Central memory CD8-positive, alpha-beta T cell (primary cell): ENCODE measurements at regions not wholly inside any gene's neighbourhood (a gene's known extent, or its start where the extent isn't known, plus 50 kb on each side); places are given as distances from the start of the nearest gene placed in this dataset.
"Not testable (repeated sequence)": the region's sequence is repeated elsewhere in the genome, so short reads cannot be mapped to it uniquely, and the experiment has no call there.

ENCODE experiments used
- ATAC-seq: fragments of 150-1000 bp; cut with Tn5 transposase; replicated peaks from 2 replicates; pipeline ENCODE4 v1.10.0; 2022; ENCODE audit warnings: mild to moderate bottlenecking, moderate FRiP score, moderate number of reproducible peaks; ENCODE audit not compliant: poor library complexity, severe bottlenecking; ENCODE audit errors: extremely low read depth
- DNase-seq, 2 donors: peaks; one replicate each; pipeline ENCODE4 v3.0.0; 2021; ENCODE audit warnings: low spot score in 2 of 2
- H3K27ac Mint-ChIP-seq: one replicate; pipeline ENCODE4 v1.8.0; 2022; ENCODE audit warnings: low read depth, mild to moderate bottlenecking, moderate library complexity, mixed read lengths
- H3K27me3 Mint-ChIP-seq: one replicate; pipeline ENCODE4 v1.8.0; 2022; ENCODE audit warnings: mixed read lengths
- H3K36me3 Mint-ChIP-seq: one replicate; pipeline ENCODE4 v1.8.0; 2022; ENCODE audit warnings: mild to moderate bottlenecking, moderate library complexity, mixed read lengths; ENCODE audit not compliant: insufficient read depth
- H3K4me1 Mint-ChIP-seq: one replicate; pipeline ENCODE4 v1.8.0; 2022; ENCODE audit warnings: mixed read lengths
- H3K4me3 Mint-ChIP-seq: one replicate; pipeline ENCODE4 v1.8.0; 2022; ENCODE audit warnings: mild to moderate bottlenecking, moderate library complexity, mixed read lengths
- H3K9me3 Mint-ChIP-seq: one replicate; pipeline ENCODE4 v1.8.0; 2022; ENCODE audit warnings: mixed read lengths

DNA sequence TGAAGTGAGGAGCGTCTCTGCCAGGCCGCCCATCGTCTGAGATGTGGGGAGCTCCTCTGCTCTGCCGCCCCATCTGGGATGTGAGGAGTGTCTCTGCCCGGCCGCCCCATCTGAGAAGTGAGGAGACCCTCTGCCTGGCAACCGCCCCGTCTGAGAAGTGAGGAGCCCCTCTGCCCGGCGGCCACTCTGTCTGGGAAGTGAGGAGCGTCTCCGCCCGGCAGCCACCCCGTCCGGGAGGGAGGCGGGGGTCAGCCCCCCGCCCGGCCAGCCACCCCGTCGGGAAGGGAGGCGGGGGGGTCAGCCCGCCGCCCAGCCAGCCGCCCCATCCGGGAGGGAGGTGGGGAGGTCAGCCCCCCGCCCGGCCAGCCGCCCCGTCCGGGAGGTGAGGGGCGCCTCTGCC, 77.6 kb upstream of the ADORA2B start:
- not testable (repeated sequence) for ATAC-seq, H3K36me3 Mint-ChIP-seq, H3K9me3 Mint-ChIP-seq, DNase-seq, H3K27me3 Mint-ChIP-seq, H3K27ac Mint-ChIP-seq, H3K4me3 Mint-ChIP-seq, H3K4me1 Mint-ChIP-seq

DNA sequence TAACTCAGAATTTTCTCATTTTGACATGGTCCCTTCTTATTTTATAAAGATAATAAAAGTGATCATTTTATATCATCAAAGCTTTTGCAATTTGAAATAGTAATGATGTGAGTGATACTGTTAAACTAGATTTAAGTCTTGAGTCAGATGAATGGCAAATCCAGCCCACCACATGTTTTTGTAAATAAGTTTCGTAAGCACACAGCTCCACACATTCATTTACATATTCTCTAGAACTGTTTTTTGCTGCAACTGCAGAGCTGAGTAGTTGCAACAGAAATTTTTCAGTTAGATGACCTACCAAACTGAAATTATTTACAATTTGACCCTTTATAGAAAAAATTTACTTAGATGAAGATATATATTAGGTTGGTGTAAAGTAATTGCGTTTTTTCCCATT, 75.1 kb upstream of the ADORA2B start:
- H3K27ac Mint-ChIP-seq, H3K4me1 Mint-ChIP-seq, H3K4me3 Mint-ChIP-seq, H3K36me3 Mint-ChIP-seq, DNase-seq, ATAC-seq, H3K9me3 Mint-ChIP-seq: not testable (repeated sequence)
- H3K27me3 Mint-ChIP-seq = peaks cover 19% of the 10 kb centered on the region

DNA sequence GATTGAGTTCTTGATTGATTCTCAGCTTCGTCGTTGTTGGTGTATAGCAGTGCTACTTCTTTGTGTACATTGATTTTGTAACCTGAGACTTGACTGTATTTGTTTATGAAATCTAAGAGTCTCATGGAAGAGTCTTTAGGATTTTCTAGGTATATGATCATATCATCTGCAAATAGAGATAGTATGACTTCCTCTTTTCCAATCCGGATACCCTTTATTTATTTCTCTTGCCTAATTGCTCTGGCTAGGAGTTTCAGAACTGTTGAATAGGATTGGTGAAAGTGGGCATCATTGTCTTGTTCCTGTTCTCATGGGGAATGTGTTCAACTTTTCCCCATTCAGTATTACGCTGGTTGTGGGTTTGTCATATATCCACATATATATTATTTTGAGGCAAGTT, 72.3 kb upstream of the ADORA2B start:
- H3K27ac Mint-ChIP-seq, H3K9me3 Mint-ChIP-seq, H3K4me3 Mint-ChIP-seq, H3K36me3 Mint-ChIP-seq, DNase-seq, ATAC-seq, H3K4me1 Mint-ChIP-seq: not testable (repeated sequence)
- H3K27me3 Mint-ChIP-seq = peaks cover 19% of the 10 kb centered on the region

DNA sequence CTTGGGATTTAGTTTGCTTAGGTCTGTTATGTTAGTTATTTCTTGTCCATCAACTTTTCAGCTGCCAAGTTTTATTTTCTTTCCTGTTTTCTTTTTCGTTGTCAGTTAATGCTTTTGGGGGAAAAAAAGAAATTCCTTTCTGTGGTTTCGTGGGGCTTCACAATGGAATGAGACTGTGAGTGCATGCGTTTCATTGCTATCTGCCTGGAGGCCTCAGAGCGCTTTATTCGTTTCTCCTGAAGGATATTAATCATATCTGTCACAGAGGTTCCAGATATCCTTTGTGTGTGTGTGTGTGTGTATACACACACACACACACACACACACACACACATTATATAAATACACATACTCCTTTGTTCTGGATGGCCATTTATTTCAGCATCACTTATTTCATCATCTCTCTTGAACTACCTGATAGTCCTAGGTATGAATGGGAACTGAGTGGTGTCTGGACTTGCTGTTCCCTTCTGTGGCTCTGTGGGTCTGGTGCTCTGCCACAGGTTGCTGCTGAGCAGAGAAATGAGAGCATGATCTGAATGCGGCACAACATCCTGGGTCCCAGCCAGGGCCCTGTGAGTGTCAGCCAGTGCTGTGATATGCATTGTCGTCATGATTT, 66.9 kb upstream of the ADORA2B start:
- H3K4me1 Mint-ChIP-seq, H3K36me3 Mint-ChIP-seq, H3K9me3 Mint-ChIP-seq, DNase-seq, H3K27me3 Mint-ChIP-seq, H3K27ac Mint-ChIP-seq, H3K4me3 Mint-ChIP-seq, ATAC-seq: not testable (repeated sequence)

DNA sequence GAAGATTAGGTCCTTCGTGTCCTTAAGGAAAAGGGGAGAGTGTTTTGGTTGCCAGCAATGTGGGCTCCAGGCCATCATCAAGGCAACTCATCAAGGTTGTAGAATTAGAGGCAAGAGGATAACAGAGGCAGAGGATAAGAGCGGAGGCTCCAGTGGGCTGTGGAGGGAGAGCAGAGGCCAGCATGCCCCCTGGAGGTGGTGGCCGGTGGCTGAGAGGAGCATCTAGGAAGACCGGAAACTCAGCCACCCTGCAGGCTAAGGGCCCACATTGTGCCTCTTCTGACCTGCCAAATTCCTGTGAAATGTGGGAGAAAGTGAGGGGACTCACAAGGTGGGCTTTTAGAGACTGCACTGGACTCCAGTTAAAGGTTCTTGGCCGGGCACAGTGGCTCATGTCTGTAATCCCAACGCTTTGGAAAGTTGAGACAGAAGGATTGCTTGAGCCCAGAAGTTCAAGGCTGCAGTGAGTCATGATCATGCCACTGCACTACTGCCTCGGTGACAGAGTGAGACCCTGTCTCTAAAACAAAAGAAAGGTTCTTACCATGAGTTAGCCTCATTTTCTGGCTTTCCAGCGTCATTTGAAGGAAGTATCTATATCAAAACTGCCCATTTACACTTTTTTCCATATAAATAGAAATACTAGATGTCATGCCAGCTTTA, 62.7 kb upstream of the ADORA2B start:
- Mint-ChIP-seq H3K27me3 (no peaks in the 10 kb centered on the region), H3K27ac (no peak overlapping the region), H3K4me3 (no peak overlapping the region), H3K36me3 (no peaks in the 10 kb centered on the region), H3K4me1 (peaks cover 10% of the 10 kb centered on the region), H3K9me3 (no peaks in the 10 kb centered on the region)
- DNase-seq (no peak), ATAC-seq (no peak)

DNA sequence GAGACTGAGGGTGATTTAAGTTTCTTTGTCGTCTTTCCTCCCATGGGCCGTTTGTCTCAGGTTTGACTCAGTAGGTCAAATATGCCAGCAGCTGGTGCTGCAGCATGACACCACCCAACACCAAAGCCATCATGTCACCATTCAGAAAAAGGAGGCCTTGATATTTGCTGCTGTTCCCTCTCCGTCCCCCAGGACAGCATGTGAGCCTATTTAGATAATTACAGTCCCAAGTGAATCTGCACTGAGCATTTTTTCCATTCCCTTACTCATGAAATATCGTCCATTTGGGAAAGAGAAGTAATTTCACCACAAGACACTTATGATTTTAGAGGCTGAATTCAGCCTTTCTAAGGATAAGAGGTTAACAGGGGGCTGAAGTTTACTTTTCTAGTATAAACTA, 62.2 kb upstream of the ADORA2B start:
- H3K4me1 Mint-ChIP-seq = peaks cover 14% of the 10 kb centered on the region
- H3K4me3 Mint-ChIP-seq = no peak overlapping the region
- H3K9me3 Mint-ChIP-seq = no peaks in the 10 kb centered on the region
- DNase-seq (no peak), ATAC-seq (no peak)
- H3K36me3 Mint-ChIP-seq = no peaks in the 10 kb centered on the region
- no peak overlapping the region for H3K27ac Mint-ChIP-seq
- no peaks in the 10 kb centered on the region for H3K27me3 Mint-ChIP-seq

DNA sequence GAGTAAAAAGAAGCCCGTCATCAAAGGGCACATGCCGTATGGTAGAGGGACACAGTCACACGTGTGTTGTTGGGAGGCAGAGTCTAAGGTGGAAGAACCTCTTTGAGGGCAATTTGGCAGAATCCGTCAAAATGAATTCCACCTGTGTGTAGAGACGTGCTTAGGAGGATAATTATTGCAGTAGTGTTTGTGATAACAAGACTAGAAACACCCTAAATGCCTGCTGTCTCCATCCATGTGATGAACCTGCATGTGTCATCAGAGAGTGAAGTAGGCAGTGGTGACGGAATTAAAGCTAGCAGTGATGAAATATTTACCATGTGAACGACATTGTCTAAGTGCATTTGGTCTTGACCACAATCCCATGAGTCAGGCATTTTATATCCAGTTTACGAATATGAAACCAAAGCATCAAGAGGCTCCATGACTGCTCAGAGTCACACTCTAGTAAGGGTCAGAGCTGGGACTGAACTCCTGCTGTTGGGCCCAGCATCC, 61.3 kb upstream of the ADORA2B start:
- H3K27me3 Mint-ChIP-seq = no peaks in the 10 kb centered on the region
- DNase-seq = no peak
- peak; percentile 28 for ATAC-seq
- H3K36me3 Mint-ChIP-seq = no peaks in the 10 kb centered on the region
- no peak overlapping the region for H3K4me3 Mint-ChIP-seq
- peaks cover 14% of the 10 kb centered on the region for H3K4me1 Mint-ChIP-seq
- no peaks in the 10 kb centered on the region for H3K9me3 Mint-ChIP-seq
- H3K27ac Mint-ChIP-seq = no peak overlapping the region

DNA sequence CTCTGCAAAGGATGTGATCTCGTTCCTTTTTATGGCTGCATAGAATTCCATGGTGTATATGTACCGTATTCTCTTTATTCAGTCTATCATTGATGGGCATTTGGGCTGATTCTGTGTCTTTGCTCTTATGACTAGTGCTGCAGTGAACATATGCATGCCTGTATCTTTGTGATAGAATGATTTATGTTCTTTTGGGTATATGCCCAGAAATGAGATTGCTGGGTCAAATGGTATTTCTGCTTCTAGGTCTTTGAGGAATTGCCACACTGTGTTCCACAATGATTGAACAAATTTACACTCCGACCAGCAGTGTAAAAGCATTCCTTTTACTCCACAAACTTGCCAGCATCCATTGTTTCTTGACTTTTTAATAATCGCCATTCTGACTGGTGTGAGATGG, 60.2 kb upstream of the ADORA2B start:
- no peaks in the 10 kb centered on the region for H3K9me3 Mint-ChIP-seq
- no peak overlapping the region for H3K4me3 Mint-ChIP-seq
- DNase-seq (no peak), ATAC-seq (no peak)
- H3K36me3 Mint-ChIP-seq = no peaks in the 10 kb centered on the region
- peaks cover 14% of the 10 kb centered on the region for H3K4me1 Mint-ChIP-seq
- no peak overlapping the region for H3K27ac Mint-ChIP-seq
- no peaks in the 10 kb centered on the region for H3K27me3 Mint-ChIP-seq

DNA sequence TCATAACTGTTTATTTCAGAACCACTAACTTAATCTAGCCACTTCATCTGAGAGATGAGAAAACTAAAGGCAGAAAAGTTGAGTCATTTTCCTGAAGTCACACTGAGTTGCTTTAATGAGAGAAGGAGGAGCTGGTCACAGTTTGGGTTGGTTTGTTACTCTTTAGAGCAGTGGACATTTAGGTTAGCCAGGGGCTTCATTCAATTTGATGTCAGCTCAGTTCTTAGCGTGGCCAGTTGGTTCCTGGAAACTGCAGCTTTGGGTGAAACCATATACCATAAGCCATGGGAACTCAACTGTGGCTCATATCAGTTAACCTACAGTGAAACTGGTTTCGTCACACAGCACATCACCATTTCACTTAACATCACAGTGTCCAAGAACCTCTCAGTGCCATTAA, 59.2 kb upstream of the ADORA2B start:
- DNase-seq = no peak
- Mint-ChIP-seq H3K4me1 (peaks cover 14% of the 10 kb centered on the region), H3K36me3 (no peaks in the 10 kb centered on the region), H3K27ac (no peak overlapping the region), H3K4me3 (no peak overlapping the region), H3K9me3 (no peaks in the 10 kb centered on the region), H3K27me3 (no peaks in the 10 kb centered on the region)
- no peak for ATAC-seq

DNA sequence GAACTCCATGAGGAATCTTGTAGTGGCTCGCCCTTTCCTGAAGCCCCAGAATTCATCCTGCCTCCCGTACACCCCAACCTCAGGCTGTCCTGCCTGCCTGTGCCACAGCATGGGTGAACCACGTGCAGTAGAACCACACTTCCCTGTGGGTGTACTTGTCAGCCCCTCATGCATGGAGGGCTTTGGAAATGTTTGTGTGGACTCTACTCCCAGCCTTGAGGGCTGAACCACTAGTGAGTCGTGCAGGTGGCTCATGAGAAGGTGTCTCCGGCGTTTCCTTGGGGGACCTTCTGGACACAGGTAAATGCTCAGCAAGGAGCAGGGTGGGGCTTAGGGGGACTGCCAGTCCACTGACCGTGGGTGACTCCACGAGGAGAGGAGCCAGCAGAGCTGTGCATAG, 58.7 kb upstream of the ADORA2B start:
- ATAC-seq (no peak), DNase-seq (no peak)
- Mint-ChIP-seq H3K4me1 (peaks cover 14% of the 10 kb centered on the region), H3K36me3 (no peaks in the 10 kb centered on the region), H3K27me3 (no peaks in the 10 kb centered on the region), H3K9me3 (no peaks in the 10 kb centered on the region), H3K4me3 (no peak overlapping the region), H3K27ac (peak overlapping the region; percentile 19)

DNA sequence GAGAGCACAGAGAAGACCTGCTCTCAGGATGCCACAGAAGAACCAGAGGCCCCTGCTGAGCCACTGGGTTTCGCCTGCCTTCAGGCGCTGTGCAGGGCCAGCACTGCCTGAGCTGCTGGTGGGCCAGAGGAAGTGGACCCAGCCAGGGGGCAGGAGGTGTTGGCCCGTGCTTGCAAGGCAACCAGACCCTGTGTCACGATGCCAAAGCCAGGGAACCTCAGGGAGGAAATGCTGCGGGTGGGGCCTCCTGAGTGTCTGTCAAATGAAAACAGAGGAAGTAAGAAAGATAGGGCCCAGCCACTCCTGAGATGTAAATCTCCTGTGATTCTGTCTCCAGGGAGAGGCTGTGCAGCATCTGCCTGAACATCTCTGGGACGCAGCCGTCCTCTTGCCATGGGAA, 58.1 kb upstream of the ADORA2B start:
- no peak for DNase-seq
- no peak for ATAC-seq
- peak overlapping the region; percentile 19 for H3K27ac Mint-ChIP-seq

DNA sequence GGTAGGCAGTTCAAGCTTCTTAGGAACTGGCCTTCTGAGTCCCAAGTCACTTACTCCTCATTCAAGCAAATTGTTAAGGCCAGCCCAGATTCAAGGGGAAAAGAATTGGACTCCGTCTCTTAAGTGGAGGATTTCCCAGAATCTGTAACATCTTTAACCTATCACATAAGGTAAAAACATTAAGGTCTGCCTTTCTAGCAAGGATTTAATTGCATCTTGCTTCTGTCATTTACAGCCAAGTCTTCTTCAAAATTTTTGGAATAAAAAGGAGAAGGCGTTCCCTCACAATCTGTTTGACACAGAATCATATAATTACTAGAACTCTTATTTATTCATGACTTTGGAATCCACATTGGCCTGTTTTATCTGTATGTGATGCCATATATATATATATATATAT, 56.5 kb upstream of the ADORA2B start:
- no peaks in the 10 kb centered on the region for H3K36me3 Mint-ChIP-seq
- no peak overlapping the region for H3K27ac Mint-ChIP-seq
- peaks cover 14% of the 10 kb centered on the region for H3K4me1 Mint-ChIP-seq
- H3K27me3 Mint-ChIP-seq = no peaks in the 10 kb centered on the region
- no peaks in the 10 kb centered on the region for H3K9me3 Mint-ChIP-seq
- no peak for ATAC-seq
- no peak overlapping the region for H3K4me3 Mint-ChIP-seq
- no peak for DNase-seq

More for the DNA sequence above, 58.1 kb upstream of the ADORA2B start:
- H3K36me3 Mint-ChIP-seq = no peaks in the 10 kb centered on the region
- H3K9me3 Mint-ChIP-seq = no peaks in the 10 kb centered on the region
- H3K4me1 Mint-ChIP-seq = peaks cover 14% of the 10 kb centered on the region
- H3K4me3 Mint-ChIP-seq = no peak overlapping the region
- H3K27me3 Mint-ChIP-seq = no peaks in the 10 kb centered on the region

DNA sequence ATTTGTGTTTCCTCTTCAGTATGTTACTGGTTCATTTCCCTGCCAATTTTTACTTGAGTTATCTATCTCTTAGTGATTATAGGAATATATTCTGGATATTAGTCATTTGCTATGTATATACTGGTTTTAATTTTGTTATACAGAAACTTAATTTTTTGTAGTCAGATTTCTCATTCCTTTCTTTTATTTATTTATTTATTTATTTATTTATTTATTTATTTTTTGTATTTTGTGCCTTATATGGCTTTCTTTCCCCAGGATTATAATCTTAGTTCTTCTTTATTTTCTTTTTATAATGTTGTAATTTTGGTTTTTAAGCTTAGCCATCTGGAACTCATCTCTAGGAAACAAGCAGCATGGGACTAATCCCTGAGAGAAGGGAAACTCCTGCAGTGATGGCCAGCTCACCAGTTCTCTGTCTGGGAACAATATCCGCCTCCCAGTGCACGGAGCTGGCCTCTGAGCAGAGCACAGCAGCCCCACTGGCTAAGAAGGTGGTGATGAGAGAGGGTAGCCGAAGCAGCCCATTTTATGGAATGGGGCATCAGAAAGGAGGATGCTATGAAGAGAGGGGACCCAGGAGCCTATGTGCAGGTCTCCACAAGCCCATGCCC, 54.5 kb upstream of the ADORA2B start:
- Mint-ChIP-seq H3K4me3 (no peak overlapping the region), H3K27me3 (no peaks in the 10 kb centered on the region), H3K4me1 (peaks cover 14% of the 10 kb centered on the region), H3K27ac (no peak overlapping the region), H3K9me3 (no peaks in the 10 kb centered on the region), H3K36me3 (peaks cover 2% of the 10 kb centered on the region)
- ATAC-seq (no peak), DNase-seq (no peak)
